ENCODE measurements at regions not wholly inside any gene's neighbourhood (a gene's known extent, or its start where the extent isn't known, plus 50 kb on each side); places are given as distances from the start of the nearest gene placed in this dataset.

- no peak overlapping the region for H3K4me3 ChIP-seq (ENCODE audit: low read depth, low read length)
- in situ Hi-C loops (cut with HindIII; ENCODE audit: low pct_ligation_motif_present, low sequenced_read_pairs) = no loop called here
- DNase-seq = no peak
- no peaks in the 10 kb centered on the region for H3K27me3 ChIP-seq (replicated peaks)
- no peak overlapping the region for H3K27ac ChIP-seq
- TF ChIP-seq CTCF (IDR thresholded peaks at IDR 0.05; ENCODE audit: low read depth, low read length, missing control alignments) = no peak
- no peaks in the 10 kb centered on the region for H3K36me3 ChIP-seq (replicated peaks)
Observed at GRCh38 chr18:51654488-51655326, 457.2 kb upstream of the MEX3C start.

- TF ChIP-seq CTCF (IDR thresholded peaks at IDR 0.05; ENCODE audit: low read depth, low read length, missing control alignments) = no peak
- no peaks in the 10 kb centered on the region for H3K36me3 ChIP-seq (replicated peaks)
- DNase-seq = no peak
- H3K27me3 ChIP-seq (replicated peaks) = no peaks in the 10 kb centered on the region
- H3K4me3 ChIP-seq (ENCODE audit: low read depth, low read length) = no peak overlapping the region
- in situ Hi-C loops (cut with HindIII; ENCODE audit: low pct_ligation_motif_present, low sequenced_read_pairs) = no loop called here
- no peak overlapping the region for H3K27ac ChIP-seq
Observed at GRCh38 chr18:51655327-51655698, 457.8 kb upstream of the MEX3C start.

- Histone ChIP-seq H3K4me3 (ENCODE audit: low read depth, low read length) (no peak overlapping the region), H3K36me3 (replicated peaks) (no peaks in the 10 kb centered on the region), H3K27me3 (replicated peaks) (no peaks in the 10 kb centered on the region), H3K27ac (no peak overlapping the region)
- in situ Hi-C loops (cut with HindIII; ENCODE audit: low pct_ligation_motif_present, low sequenced_read_pairs) = no loop called here
- no peak for TF ChIP-seq CTCF (IDR thresholded peaks at IDR 0.05; ENCODE audit: low read depth, low read length, missing control alignments)
- DNase-seq = no peak
Observed at GRCh38 chr18:51656249-51656648, 458.8 kb upstream of the MEX3C start.

GRCh38 chr18:51658436-51658835, 461.0 kb upstream of the MEX3C start:
- no peak overlapping the region for H3K27ac ChIP-seq
- H3K4me3 ChIP-seq (ENCODE audit: low read depth, low read length) = no peak overlapping the region
- no peak for DNase-seq
- TF ChIP-seq CTCF (IDR thresholded peaks at IDR 0.05; ENCODE audit: low read depth, low read length, missing control alignments) = no peak
- no peaks in the 10 kb centered on the region for H3K27me3 ChIP-seq (replicated peaks)
- no peaks in the 10 kb centered on the region for H3K36me3 ChIP-seq (replicated peaks)
- in situ Hi-C loops (cut with HindIII; ENCODE audit: low pct_ligation_motif_present, low sequenced_read_pairs) = no loop called here

- H3K27me3 ChIP-seq (replicated peaks) = no peaks in the 10 kb centered on the region
- in situ Hi-C loops (cut with HindIII; ENCODE audit: low pct_ligation_motif_present, low sequenced_read_pairs) = no loop called here
Observed at GRCh38 chr18:51659781-51660180, 462.3 kb upstream of the MEX3C start.

More at GRCh38 chr18:51659781-51660180, 462.3 kb upstream of the MEX3C start:
- no peak for DNase-seq
- no peaks in the 10 kb centered on the region for H3K36me3 ChIP-seq (replicated peaks)
- TF ChIP-seq CTCF (IDR thresholded peaks at IDR 0.05; ENCODE audit: low read depth, low read length, missing control alignments) = no peak
- no peak overlapping the region for H3K27ac ChIP-seq
- H3K4me3 ChIP-seq (ENCODE audit: low read depth, low read length) = no peak overlapping the region

Measured in brain microvascular endothelial cell (primary cell).